Stimulated activated CD4-positive, alpha-beta T cell treated with anti-CD3 and anti-CD28 coated beads, Interleukin-12 subunit alpha, Interleukin-12 subunit beta, amount 100 ng/mL, for 48 hours (primary cell): ENCODE measurements at regions not wholly inside any gene's neighbourhood (a gene's known extent, or its start where the extent isn't known, plus 50 kb on each side); places are given as distances from the start of the nearest gene placed in this dataset.
"Not testable (repeated sequence)": the region's sequence is repeated elsewhere in the genome, so short reads cannot be mapped to it uniquely, and the experiment has no call there.

Experiments used
- DNase-seq, 3 donors: peaks; one replicate each; pipeline ENCODE4 v3.0.0-alpha.2; 2020; ENCODE audit warnings: low read depth in 2 of 3, low spot score in 1 of 3

GRCh38 chr1:148279002-148279542, 127.0 kb upstream of the NBPF11 start:
- not testable (repeated sequence) for DNase-seq

GRCh38 chr1:148277865-148278279, 125.8 kb upstream of the NBPF11 start:
- not testable (repeated sequence) for DNase-seq

GRCh38 chr1:148267066-148267465, 115.0 kb upstream of the NBPF11 start:
- not testable (repeated sequence) for DNase-seq

- peak in 2 of 3 donors; percentile 19 for DNase-seq
Observed at GRCh38 chr1:148264374-148265276, 112.5 kb upstream of the NBPF11 start.

GRCh38 chr1:148263906-148264255, 111.8 kb upstream of the NBPF11 start:
- DNase-seq, result no peak

- peak; percentile 62 to 79 (median 76) for DNase-seq
Observed at GRCh38 chr1:148263128-148263905, 111.2 kb upstream of the NBPF11 start.

GRCh38 chr1:148261684-148262083, 109.6 kb upstream of the NBPF11 start:
- DNase-seq, result not testable (repeated sequence)

- DNase-seq, result not testable (repeated sequence)
Observed at GRCh38 chr1:148257886-148258285, 105.8 kb upstream of the NBPF11 start.

- DNase-seq, result not testable (repeated sequence)
Observed at GRCh38 chr1:148254611-148255429, 102.7 kb upstream of the NBPF11 start.

- DNase-seq, result not testable (repeated sequence)
Observed at GRCh38 chr1:148253808-148254207, 101.7 kb upstream of the NBPF11 start.

- DNase-seq, result not testable (repeated sequence)
Observed at GRCh38 chr1:148248798-148249197, 96.7 kb upstream of the NBPF11 start.

- DNase-seq, result not testable (repeated sequence)
Observed at GRCh38 chr1:148246258-148246861, 94.3 kb upstream of the NBPF11 start.

- DNase-seq, result not testable (repeated sequence)
Observed at GRCh38 chr1:148245843-148246242, 93.8 kb upstream of the NBPF11 start.

GRCh38 chr1:148245443-148245842, 93.4 kb upstream of the NBPF11 start:
- DNase-seq, result not testable (repeated sequence)

GRCh38 chr1:148233250-148233649, 81.2 kb upstream of the NBPF11 start:
- DNase-seq, result not testable (repeated sequence)

GRCh38 chr1:148228846-148229245, 76.8 kb upstream of the NBPF11 start:
- DNase-seq, result not testable (repeated sequence)

- DNase-seq, result not testable (repeated sequence)
Observed at GRCh38 chr1:148222399-148223159, 70.5 kb upstream of the NBPF11 start.

GRCh38 chr1:148221593-148221992, 69.5 kb upstream of the NBPF11 start:
- DNase-seq, result not testable (repeated sequence)

- DNase-seq, result not testable (repeated sequence)
Observed at GRCh38 chr1:148219229-148219628, 67.1 kb upstream of the NBPF11 start.
